ENCODE measurements at regions not wholly inside any gene's neighbourhood (a gene's known extent, or its start where the extent isn't known, plus 50 kb on each side); places are given as distances from the start of the nearest gene placed in this dataset.
A peak's percentile ranks its signal among the peaks of the same experiment; 100 is the strongest.

- no peak for DNase-seq (ENCODE audit: low read depth)
Observed at GRCh38 chr19:31946491-31946890, 398.9 kb upstream of the ZNF507 start.

GRCh38 chr19:31947436-31948115, 397.8 kb upstream of the ZNF507 start:
- DNase-seq (ENCODE audit: low read depth), result no peak

GRCh38 chr19:31952693-31953092, 392.7 kb upstream of the ZNF507 start:
- no peak for DNase-seq (ENCODE audit: low read depth)

DNA sequence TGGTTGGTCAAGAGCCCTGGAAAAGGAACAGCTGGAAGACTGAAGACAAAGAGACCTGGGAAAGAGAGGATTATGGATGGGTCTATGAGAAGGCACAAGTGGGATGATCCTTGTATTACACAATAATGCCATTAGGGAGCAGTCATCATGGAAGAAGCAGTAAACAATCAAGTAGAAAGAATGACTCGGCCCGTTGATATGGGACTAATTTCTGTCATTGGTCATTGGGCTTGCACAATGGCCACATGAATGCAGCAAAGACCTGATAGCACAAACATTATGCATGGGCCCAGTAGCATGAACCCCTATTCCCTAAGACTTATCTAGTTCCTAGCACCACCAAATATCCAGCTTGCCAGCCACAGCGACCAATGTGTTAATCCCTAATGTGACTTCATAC, 390.3 kb upstream of the ZNF507 start:
- DNase-seq (ENCODE audit: low read depth), result no peak

DNA sequence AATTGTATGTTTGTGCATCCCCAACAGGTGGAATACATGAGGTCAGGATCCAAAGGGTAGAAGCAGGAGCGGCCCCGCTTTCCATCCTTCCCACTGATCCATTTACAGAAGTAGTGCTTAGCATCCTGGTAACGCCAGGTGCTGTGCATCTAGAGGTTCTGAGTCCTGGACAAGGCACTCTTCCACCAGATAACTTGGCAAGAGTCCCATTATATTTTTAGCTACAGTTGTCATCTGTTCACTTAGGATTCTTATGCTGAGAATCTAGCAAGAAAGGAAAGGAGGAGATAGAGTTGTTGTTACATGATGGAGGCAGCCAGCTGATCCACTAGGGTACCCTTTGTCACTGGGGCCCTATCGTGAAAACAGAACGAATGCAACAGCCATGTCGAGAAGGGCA, 389.5 kb upstream of the ZNF507 start:
- DNase-seq (ENCODE audit: low read depth), result no peak

GRCh38 chr19:31956771-31957392, 388.5 kb upstream of the ZNF507 start:
- no peak for DNase-seq (ENCODE audit: low read depth)

DNA sequence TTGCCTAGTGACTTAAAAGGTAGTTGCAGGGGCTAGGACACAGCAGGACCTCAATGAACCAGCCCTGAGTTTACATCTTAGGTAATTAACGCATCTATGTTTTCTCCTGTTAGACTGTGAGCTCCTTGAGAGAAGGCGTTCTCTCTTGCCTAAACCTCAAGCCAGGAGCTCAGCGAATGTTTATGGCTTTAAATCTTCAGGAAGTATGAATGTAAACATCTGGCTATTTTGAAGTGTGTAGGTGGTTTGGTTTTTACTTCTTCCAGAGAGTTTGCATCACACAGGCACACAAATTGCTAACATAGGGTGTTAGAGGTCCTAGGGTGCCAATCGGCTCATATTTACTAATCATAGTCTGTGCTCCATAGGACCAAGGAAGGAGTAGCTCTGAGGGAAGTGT, 387.7 kb upstream of the ZNF507 start:
- DNase-seq (ENCODE audit: low read depth), result no peak

DNA sequence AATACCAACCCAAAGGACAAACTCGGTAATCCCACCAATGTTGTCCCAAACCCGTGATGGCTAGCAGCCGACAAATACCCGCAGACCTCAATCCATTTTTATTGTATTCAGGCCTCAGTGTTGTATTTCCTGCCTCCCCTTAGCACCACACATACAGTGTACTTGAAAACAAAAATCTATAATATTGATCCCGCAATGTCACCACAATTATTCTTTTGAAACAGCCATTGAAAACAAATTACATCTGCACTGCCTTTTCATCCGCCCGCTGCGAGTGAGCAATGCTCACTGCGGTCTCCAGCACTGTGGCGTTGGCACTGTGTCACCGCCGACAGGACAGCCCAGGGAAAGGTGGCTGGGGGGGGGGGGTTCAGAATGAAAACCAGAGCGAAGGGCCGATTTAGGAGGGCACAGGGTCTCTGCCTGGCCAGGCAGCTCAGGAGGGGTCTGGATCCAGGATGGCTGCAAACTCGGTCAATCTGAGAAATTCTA, 385.8 kb upstream of the ZNF507 start:
- DNase-seq (ENCODE audit: low read depth), result no peak

DNA sequence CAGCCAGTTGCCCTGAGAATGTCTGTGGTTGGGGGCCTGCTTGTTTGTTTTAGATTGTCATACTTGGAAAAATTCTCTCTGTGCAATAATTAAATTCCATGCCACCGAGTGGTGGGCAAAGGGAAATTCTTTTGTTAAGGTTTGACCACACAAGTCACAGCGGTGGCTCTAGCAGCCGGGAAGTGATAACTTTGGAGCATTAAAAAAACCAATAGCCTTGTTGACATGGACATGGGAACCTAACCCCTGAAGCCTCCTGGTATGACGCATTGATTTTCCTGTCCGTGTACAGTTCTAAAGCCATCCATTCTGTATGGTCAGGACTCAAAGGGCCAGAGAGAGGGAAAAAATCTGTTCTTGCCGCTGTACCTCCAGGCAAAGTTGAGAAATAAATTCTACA, 384.9 kb upstream of the ZNF507 start:
- no peak for DNase-seq (ENCODE audit: low read depth)

DNA sequence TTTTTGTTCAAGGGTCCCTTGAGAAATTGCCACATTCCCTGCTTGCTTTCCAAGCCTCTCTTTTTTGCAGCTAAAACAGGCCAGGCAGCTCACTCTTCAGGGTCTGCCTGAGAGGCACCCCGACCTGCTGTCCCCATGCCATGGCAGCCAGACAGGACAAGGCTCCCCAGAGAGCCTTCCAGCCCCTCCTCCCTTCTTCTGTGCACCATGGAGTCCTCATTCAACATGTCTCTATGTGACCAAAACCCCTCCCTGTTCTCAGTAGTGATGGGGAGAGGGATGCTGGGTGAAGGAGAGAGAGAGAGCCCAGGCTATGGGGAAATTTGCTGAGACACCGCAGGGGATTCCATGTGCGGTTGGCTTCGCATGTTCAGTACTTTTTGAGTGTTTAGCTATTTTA, 384.2 kb upstream of the ZNF507 start:
- DNase-seq (ENCODE audit: low read depth), result no peak

GRCh38 chr19:31961667-31962066, 383.7 kb upstream of the ZNF507 start:
- DNase-seq (ENCODE audit: low read depth), result no peak

DNA sequence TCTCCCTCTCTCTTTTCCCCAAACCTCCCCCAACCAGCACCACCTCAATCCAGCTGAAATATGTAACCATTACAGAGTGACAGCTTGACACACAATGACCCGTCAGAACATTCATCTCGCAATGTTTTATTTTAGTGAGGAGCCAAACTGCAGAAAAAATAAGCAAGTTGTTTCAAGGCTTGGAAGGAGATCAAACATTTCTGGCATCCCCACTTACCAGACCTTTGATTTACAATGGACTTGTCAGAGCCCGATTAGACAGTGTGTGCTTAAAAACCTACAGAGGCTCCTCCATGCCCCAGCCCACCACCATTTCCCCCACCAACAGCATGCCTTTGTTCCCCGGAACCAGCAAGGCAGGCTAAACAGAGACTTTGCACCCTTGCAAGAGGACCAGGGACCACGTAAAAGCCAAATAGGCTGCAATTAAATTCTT, 382.8 kb upstream of the ZNF507 start:
- DNase-seq (ENCODE audit: low read depth), result peak; percentile 0

DNA sequence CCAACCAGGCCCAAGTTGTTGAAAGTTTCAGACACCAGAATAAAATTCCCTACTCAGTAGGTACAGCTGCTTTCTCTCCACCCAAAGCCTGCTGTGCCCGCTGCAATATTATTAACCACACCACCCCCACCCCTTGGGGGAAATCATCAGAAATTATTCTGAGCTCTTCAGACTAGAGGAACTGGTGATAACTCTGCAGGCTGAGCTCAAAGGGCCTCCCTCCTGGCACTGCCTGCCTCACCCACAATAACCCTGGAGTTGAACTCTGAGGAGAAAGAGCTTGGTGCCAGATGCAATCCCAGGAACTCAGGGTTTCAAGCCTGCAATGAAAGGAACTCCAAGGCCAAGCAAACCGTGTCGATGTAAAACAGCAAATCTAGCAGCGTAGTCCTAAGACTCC, 381.7 kb upstream of the ZNF507 start:
- DNase-seq (ENCODE audit: low read depth), result no peak

DNA sequence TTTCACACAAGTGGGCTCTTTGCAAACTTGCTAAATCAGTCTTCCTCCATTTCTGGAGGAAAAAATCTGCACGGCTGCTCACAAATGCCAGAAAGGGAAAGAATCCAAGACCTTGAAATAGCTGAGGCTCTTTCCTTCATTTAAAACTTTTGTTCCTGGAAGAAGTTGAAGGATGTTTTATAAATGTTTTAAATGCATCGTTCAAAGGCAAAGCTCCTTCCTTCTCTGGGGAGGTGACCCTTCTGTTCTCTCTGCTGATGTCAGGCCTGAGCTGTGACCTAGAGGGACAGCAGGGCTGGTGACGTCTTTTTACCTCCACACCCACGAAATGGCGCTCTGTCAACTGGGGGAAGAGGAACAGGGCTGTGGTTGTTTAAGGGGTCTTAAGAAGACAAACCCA, 376.4 kb upstream of the ZNF507 start:
- DNase-seq (ENCODE audit: low read depth), result no peak

GRCh38 chr19:31970027-31970461, 375.4 kb upstream of the ZNF507 start:
- DNase-seq (ENCODE audit: low read depth), result no peak

DNA sequence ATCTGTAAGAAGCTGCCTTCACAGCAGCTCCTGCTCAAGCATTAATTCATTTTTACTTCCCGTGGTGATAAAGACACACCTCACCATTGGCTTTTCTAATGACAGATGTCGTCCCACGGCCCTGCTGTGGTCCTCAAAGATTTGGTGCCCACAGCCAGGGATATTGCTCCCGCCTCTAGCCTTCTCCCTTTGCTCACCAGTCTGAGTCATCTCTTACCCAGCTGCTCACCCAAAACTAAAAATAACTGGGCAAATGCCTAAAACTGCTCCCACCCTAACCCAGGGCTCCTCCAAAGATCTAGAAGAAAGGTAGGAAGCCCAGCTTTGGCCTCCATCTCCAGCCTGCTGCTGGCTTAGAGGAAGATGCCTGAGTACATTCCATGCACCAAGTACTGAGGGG, 371.1 kb upstream of the ZNF507 start:
- no peak for DNase-seq (ENCODE audit: low read depth)

GRCh38 chr19:31974941-31975340, 370.5 kb upstream of the ZNF507 start:
- DNase-seq (ENCODE audit: low read depth), result no peak

DNA sequence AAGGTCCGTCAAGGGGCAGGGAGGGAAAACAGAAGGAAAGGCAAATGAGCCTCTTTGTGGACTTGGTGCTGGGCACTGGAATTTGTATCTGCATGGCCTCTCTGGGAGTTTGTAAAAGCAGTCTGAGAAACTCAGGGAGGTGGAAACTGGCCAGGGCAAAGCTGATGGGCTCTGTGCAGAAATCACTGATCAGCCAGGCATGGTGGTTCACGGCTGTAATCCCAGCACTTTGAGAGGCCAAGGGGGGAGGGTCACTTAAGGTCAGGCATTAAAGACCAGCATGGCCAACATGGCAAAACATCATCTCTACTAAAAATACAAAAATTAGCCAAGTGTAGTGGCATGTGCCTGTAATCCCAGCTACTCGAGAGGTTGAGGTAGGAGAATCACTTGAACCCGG, 369.9 kb upstream of the ZNF507 start:
- no peak for DNase-seq (ENCODE audit: low read depth)

GRCh38 chr19:31976775-31977536, 368.5 kb upstream of the ZNF507 start:
- DNase-seq (ENCODE audit: low read depth), result no peak

DNA sequence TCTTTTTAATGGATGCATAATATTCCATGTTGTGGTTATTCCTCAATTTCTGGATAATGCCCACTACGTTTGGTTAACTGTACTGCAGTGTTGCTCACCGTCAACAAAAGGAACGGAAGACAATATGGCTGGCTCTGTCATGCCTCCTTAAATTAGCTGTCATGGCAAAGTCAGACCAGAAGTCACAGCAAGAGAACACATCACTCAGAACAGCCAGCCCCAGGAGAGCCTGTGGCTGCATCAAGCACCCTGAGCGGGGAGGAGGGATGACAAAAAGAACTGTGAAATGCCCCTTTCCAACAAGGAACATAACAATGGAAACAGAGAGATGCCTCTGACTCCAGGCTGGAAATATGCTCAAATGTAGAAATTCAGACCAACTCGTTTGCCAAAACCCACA, 366.0 kb upstream of the ZNF507 start:
- DNase-seq (ENCODE audit: low read depth), result no peak

- no peak for DNase-seq (ENCODE audit: low read depth)
Observed at GRCh38 chr19:31979949-31980670, 365.3 kb upstream of the ZNF507 start.

DNA sequence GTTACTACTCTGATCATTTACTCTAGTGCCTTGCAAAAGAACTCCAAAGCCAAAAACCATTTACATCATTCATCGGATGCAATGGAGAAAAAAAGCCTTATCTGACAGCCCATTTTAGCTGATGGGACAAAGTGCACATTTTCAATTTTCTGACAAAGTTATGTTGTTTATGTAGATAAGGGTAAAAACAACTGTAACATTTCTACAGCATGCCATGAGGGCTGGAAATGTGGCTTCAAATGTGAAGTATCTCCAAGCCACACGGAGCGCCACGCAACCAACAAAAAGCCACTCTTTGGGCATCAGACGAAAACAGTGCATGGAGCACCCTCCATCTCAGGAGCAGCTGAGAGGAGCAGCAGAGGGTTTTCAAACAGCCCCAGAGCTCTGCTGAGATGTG, 364.6 kb upstream of the ZNF507 start:
- DNase-seq (ENCODE audit: low read depth), result no peak

Measured in renal cortical epithelial cell (primary cell).